ENCODE measurements at regions not wholly inside any gene's neighbourhood (a gene's known extent, or its start where the extent isn't known, plus 50 kb on each side); places are given as distances from the start of the nearest gene placed in this dataset.

- DNase-seq, result no peak
Observed at GRCh38 chr9:30661925-30662324, 1722.5 kb upstream of the ACO1 start.

GRCh38 chr9:30670805-30671562 lies 1713.5 kb upstream of the ACO1 start:
- no peak for DNase-seq

GRCh38 chr9:30673132-30673531 lies 1711.3 kb upstream of the ACO1 start:
- DNase-seq, result no peak

GRCh38 chr9:30676651-30677050 lies 1707.8 kb upstream of the ACO1 start:
- no peak for DNase-seq

- DNase-seq, result peak; percentile 27
Observed at GRCh38 chr9:30677221-30677620, 1707.2 kb upstream of the ACO1 start.

- DNase-seq, result no peak
Observed at GRCh38 chr9:30688801-30689200, 1695.6 kb upstream of the ACO1 start.

GRCh38 chr9:30697958-30698357 lies 1686.5 kb upstream of the ACO1 start:
- DNase-seq, result no peak

GRCh38 chr9:30711591-30711990 lies 1672.9 kb upstream of the ACO1 start:
- DNase-seq, result no peak

- peak; percentile 18 for DNase-seq
Observed at GRCh38 chr9:30713243-30713642, 1671.2 kb upstream of the ACO1 start.

- DNase-seq, result no peak
Observed at GRCh38 chr9:30714389-30714788, 1670.1 kb upstream of the ACO1 start.

- no peak for DNase-seq
Observed at GRCh38 chr9:30718483-30718882, 1666.0 kb upstream of the ACO1 start.

GRCh38 chr9:30722065-30722464 lies 1662.4 kb upstream of the ACO1 start:
- no peak for DNase-seq

GRCh38 chr9:30723656-30724055 lies 1660.8 kb upstream of the ACO1 start:
- DNase-seq, result no peak

GRCh38 chr9:30732060-30732459 lies 1652.4 kb upstream of the ACO1 start:
- no peak for DNase-seq

- DNase-seq, result no peak
Observed at GRCh38 chr9:30744871-30745270, 1639.6 kb upstream of the ACO1 start.

GRCh38 chr9:30746589-30746988 lies 1637.9 kb upstream of the ACO1 start:
- no peak for DNase-seq

- no peak for DNase-seq
Observed at GRCh38 chr9:30757723-30758122, 1626.7 kb upstream of the ACO1 start.

- DNase-seq, result no peak
Observed at GRCh38 chr9:30758726-30759446, 1625.6 kb upstream of the ACO1 start.

GRCh38 chr9:30765318-30765717 lies 1619.1 kb upstream of the ACO1 start:
- no peak for DNase-seq

- DNase-seq, result no peak
Observed at GRCh38 chr9:30771163-30771708, 1613.2 kb upstream of the ACO1 start.

GRCh38 chr9:30771760-30772159 lies 1612.7 kb upstream of the ACO1 start:
- DNase-seq, result no peak

- no peak for DNase-seq
Observed at GRCh38 chr9:30773427-30773826, 1611.0 kb upstream of the ACO1 start.

- DNase-seq, result no peak
Observed at GRCh38 chr9:30774326-30774725, 1610.1 kb upstream of the ACO1 start.

- no peak for DNase-seq
Observed at GRCh38 chr9:30775236-30775635, 1609.2 kb upstream of the ACO1 start.

Measured in retina (tissue), 1 donor.